ENCODE measurements at regions not wholly inside any gene's neighbourhood (a gene's known extent, or its start where the extent isn't known, plus 50 kb on each side); places are given as distances from the start of the nearest gene placed in this dataset.
"Not testable (repeated sequence)": the region's sequence is repeated elsewhere in the genome, so short reads cannot be mapped to it uniquely, and the experiment has no call there.

GRCh38 chr1:118809586-118809985 lies 178.6 kb downstream of the TBX15 start:
- intact Hi-C loops (cut with DNase I), result no loop called here
- no peak overlapping the region for H3K27ac ChIP-seq
- no peaks in the 10 kb centered on the region for H3K9me3 ChIP-seq
- WGBS, 2 donors, result 72 to 87% methylated on average over 4 of the region's 4 CpGs
- TF ChIP-seq, protein P1, sequence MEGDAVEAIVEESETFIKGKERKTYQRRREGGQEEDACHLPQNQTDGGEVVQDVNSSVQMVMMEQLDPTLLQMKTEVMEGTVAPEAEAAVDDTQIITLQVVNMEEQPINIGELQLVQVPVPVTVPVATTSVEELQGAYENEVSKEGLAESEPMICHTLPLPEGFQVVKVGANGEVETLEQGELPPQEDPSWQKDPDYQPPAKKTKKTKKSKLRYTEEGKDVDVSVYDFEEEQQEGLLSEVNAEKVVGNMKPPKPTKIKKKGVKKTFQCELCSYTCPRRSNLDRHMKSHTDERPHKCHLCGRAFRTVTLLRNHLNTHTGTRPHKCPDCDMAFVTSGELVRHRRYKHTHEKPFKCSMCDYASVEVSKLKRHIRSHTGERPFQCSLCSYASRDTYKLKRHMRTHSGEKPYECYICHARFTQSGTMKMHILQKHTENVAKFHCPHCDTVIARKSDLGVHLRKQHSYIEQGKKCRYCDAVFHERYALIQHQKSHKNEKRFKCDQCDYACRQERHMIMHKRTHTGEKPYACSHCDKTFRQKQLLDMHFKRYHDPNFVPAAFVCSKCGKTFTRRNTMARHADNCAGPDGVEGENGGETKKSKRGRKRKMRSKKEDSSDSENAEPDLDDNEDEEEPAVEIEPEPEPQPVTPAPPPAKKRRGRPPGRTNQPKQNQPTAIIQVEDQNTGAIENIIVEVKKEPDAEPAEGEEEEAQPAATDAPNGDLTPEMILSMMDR (IDR thresholded peaks at IDR 0.05), result no peak
- no peak for TF ChIP-seq POLR2A (IDR thresholded peaks at IDR 0.05)
- DNase-seq, result no peak
- H3K4me1 ChIP-seq, result no peaks in the 10 kb centered on the region
- peaks cover 0 to 3% (median 0%) of the 10 kb centered on the region in 4 donors for H3K27me3 ChIP-seq
- no peaks in the 10 kb centered on the region for H3K36me3 ChIP-seq
- H3K4me3 ChIP-seq, result no peak overlapping the region

DNA sequence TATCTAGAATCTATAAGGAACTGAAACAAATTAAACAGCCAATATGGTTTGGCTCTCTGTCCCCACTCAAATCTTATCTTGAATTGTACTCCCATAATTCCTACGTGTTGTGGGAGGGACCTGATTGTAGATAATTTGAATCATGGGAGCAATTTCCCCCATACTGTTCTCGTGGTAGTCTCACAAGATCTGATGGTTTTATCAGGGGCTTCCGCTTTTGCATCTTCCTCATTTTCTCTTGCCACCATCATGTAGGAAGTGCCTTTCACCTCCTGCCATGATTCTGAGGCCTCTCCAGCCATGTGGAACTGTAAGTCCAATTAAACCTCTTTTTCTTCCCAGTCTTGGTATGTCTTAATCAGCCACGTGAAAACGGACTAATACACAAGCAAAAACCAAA lies 185.0 kb downstream of the TBX15 start:
- DNase-seq; H3K9me3 ChIP-seq; H3K27ac ChIP-seq; H3K36me3 ChIP-seq; H3K27me3 ChIP-seq; H3K4me1 ChIP-seq; H3K4me3 ChIP-seq; intact Hi-C loops (cut with DNase I): not testable (repeated sequence)
- 62 to 71% methylated on average over 4 to 5 of the region's 5 CpGs for WGBS, 2 donors

- H3K4me1 ChIP-seq, result no peaks in the 10 kb centered on the region
- intact Hi-C loops (cut with DNase I), result no loop called here
- H3K27me3 ChIP-seq, result no peaks in the 10 kb centered on the region
- no peak for DNase-seq
- TF ChIP-seq, protein P1 (IDR thresholded peaks at IDR 0.05), result no peak
- TF ChIP-seq POLR2A (IDR thresholded peaks at IDR 0.05), result no peak
- H3K4me3 ChIP-seq, result no peak overlapping the region
- H3K27ac ChIP-seq, result no peak overlapping the region
- 40 to 58% methylated on average over 2 of the region's 2 CpGs for WGBS, 2 donors
- peaks cover 0 to 24% (median 0%) of the 10 kb centered on the region in 3 donors for H3K9me3 ChIP-seq
- H3K36me3 ChIP-seq, result no peaks in the 10 kb centered on the region
Observed at GRCh38 chr1:118791094-118791691, 196.9 kb downstream of the TBX15 start.

GRCh38 chr1:118788463-118788862 lies 199.7 kb downstream of the TBX15 start:
- Histone ChIP-seq H3K36me3 (no peaks in the 10 kb centered on the region), H3K4me3 (no peak overlapping the region), H3K27ac (no peak overlapping the region), H3K4me1 (no peaks in the 10 kb centered on the region), H3K27me3 (no peaks in the 10 kb centered on the region), H3K9me3 (peaks cover 0 to 24% (median 0%) of the 10 kb centered on the region in 3 donors)
- intact Hi-C loops (cut with DNase I), result no loop called here
- no CpG with 5 or more reads among the region's 1 CpG for whole genome bisulfite sequencing, 2 donors
- TF ChIP-seq, protein P1 (IDR thresholded peaks at IDR 0.05), result no peak
- no peak for TF ChIP-seq POLR2A (IDR thresholded peaks at IDR 0.05)
- no peak for DNase-seq

DNA sequence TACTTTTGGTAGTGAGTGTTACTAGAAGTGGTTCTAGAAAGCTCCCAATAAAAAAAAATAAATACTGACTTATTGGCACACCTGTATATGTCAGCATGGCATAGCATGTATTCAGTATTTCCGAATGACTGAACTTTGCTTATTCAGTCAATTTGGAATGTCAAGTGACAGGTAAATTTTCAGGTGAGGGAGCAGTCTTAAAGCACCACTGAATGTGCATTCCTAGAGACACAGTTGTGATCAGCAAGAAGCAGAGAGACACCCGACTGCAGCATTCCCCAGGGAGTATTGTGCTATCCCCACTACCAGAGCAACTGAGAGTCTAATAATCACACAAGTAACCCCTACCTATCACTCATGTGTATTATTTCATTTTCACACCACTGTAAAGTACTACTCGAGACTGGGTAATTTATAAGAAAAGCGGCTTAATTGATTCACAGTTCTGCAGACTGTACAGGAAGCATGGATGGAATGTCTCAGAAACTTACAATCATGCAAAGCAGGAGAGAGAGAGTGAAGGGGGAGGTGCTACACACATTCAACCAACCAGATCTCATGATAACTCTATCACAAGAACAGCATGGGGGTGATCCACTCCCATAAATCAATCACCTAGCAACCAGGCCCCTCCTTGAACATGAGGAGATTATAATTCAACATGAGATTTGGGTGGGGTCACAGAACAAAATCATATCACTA lies 201.5 kb downstream of the TBX15 start:
- no peak for DNase-seq
- intact Hi-C loops (cut with DNase I), result no loop called here
- TF ChIP-seq, protein P1 (IDR thresholded peaks at IDR 0.05), result no peak
- no peak for TF ChIP-seq POLR2A (IDR thresholded peaks at IDR 0.05)
- Histone ChIP-seq H3K9me3 (peaks cover 0 to 17% (median 0%) of the 10 kb centered on the region in 3 donors), H3K4me1 (no peaks in the 10 kb centered on the region), H3K36me3 (no peaks in the 10 kb centered on the region), H3K27me3 (no peaks in the 10 kb centered on the region), H3K4me3 (no peak overlapping the region), H3K27ac (no peak overlapping the region)
- 68 to 75% methylated on average over 4 of the region's 4 CpGs for WGBS, 2 donors

Measured in esophagus squamous epithelium (tissue), 5 donors.